ENCODE measurements at regions not wholly inside any gene's neighbourhood (a gene's known extent, or its start where the extent isn't known, plus 50 kb on each side); places are given as distances from the start of the nearest gene placed in this dataset.

- CTCF ChIA-PET = no interaction called here
- H3K9me3 Mint-ChIP-seq = no peaks in the 10 kb centered on the region
- no peaks in the 10 kb centered on the region for H3K36me3 Mint-ChIP-seq (ENCODE audit: low read depth)
- intact Hi-C loops (cut with micrococcal nuclease) = no loop called here
- no peaks in the 10 kb centered on the region for H3K4me1 Mint-ChIP-seq (ENCODE audit: low read depth)
- peaks cover 3% of the 10 kb centered on the region for H3K27me3 Mint-ChIP-seq
- no peak overlapping the region for H3K4me3 Mint-ChIP-seq
- POLR2A ChIA-PET = no interaction called here
- DNase-seq (no peak), ATAC-seq (no peak)
- H3K27ac Mint-ChIP-seq = no peak overlapping the region
- no peak for TF ChIP-seq CTCF (IDR thresholded peaks at IDR 0.05)
These were observed 104.5 kb downstream of the MAT2B start for GRCh38 chr5:163609910-163610309.

GRCh38 chr5:163612358-163613149 is 107.1 kb downstream of the MAT2B start:
- Mint-ChIP-seq H3K4me1 (ENCODE audit: low read depth) (no peaks in the 10 kb centered on the region), H3K4me3 (no peak overlapping the region), H3K36me3 (ENCODE audit: low read depth) (no peaks in the 10 kb centered on the region), H3K9me3 (no peaks in the 10 kb centered on the region), H3K27me3 (peaks cover 3% of the 10 kb centered on the region), H3K27ac (no peak overlapping the region)
- DNase-seq (no peak), ATAC-seq (no peak)
- no peak for TF ChIP-seq CTCF (IDR thresholded peaks at IDR 0.05)
- intact Hi-C loops (cut with micrococcal nuclease) = no loop called here
- ChIA-PET CTCF (interaction anchor here (0.8 kb wide), 1 partner anchor 33 kb away, joined by 3 read pairs; no protein-coding TSS in a partner anchor), POLR2A (no interaction called here)

GRCh38 chr5:163613150-163613442 is 107.7 kb downstream of the MAT2B start:
- ATAC-seq (no peak), DNase-seq (no peak)
- no peak overlapping the region for H3K4me3 Mint-ChIP-seq
- CTCF ChIA-PET = interaction anchor here (0.8 to 1.3 kb wide), 2 partner anchors 34 to 49 kb away, joined by 3 to 4 read pairs; no protein-coding TSS in a partner anchor
- no peak overlapping the region for H3K27ac Mint-ChIP-seq
- H3K27me3 Mint-ChIP-seq = peaks cover 3% of the 10 kb centered on the region
- H3K36me3 Mint-ChIP-seq (ENCODE audit: low read depth) = no peaks in the 10 kb centered on the region
- no peaks in the 10 kb centered on the region for H3K9me3 Mint-ChIP-seq
- intact Hi-C loops (cut with micrococcal nuclease) = no loop called here
- no peaks in the 10 kb centered on the region for H3K4me1 Mint-ChIP-seq (ENCODE audit: low read depth)
- no peak for TF ChIP-seq CTCF (IDR thresholded peaks at IDR 0.05)
- POLR2A ChIA-PET = no interaction called here

GRCh38 chr5:163614787-163615186 is 109.4 kb downstream of the MAT2B start:
- Mint-ChIP-seq H3K27me3 (peaks cover 3% of the 10 kb centered on the region), H3K4me1 (ENCODE audit: low read depth) (no peaks in the 10 kb centered on the region), H3K27ac (no peak overlapping the region), H3K36me3 (ENCODE audit: low read depth) (no peaks in the 10 kb centered on the region), H3K9me3 (no peaks in the 10 kb centered on the region), H3K4me3 (no peak overlapping the region)
- intact Hi-C loops (cut with micrococcal nuclease) = no loop called here
- ATAC-seq (no peak), DNase-seq (no peak)
- no peak for TF ChIP-seq CTCF (IDR thresholded peaks at IDR 0.05)
- POLR2A ChIA-PET = no interaction called here
- CTCF ChIA-PET = no interaction called here

GRCh38 chr5:163619273-163619934 is 114.0 kb downstream of the MAT2B start:
- Mint-ChIP-seq H3K9me3 (no peaks in the 10 kb centered on the region), H3K4me3 (no peak overlapping the region), H3K36me3 (ENCODE audit: low read depth) (no peaks in the 10 kb centered on the region), H3K27me3 (no peaks in the 10 kb centered on the region), H3K4me1 (ENCODE audit: low read depth) (no peaks in the 10 kb centered on the region), H3K27ac (no peak overlapping the region)
- no peak for ATAC-seq
- TF ChIP-seq CTCF (IDR thresholded peaks at IDR 0.05) = no peak
- ChIA-PET CTCF (no interaction called here), POLR2A (no interaction called here)
- intact Hi-C loops (cut with micrococcal nuclease) = no loop called here
- DNase-seq = no peak

All from activated CD8-positive, alpha-beta T cell treated with anti-CD3 and anti-CD28 coated beads for 36 hours (primary cell).